PC-9 (cell line): ENCODE measurements at regions not wholly inside any gene's neighbourhood (a gene's known extent, or its start where the extent isn't known, plus 50 kb on each side); places are given as distances from the start of the nearest gene placed in this dataset.
A peak's percentile ranks its signal among the peaks of the same experiment; 100 is the strongest.

Experiments
- BruUV-seq: library from RNA; stranded (reverse); fragments of 400-500 nt; replicated peaks from 2 replicates; lab custom pipeline; 2021; lab: Mats Ljungman, UMichigan
- CTCF ChIA-PET: fragments of 300-600 bp; sonication (Branson Sonifier 250); formaldehyde crosslinking; loops from one replicate; lab custom pipeline; 2022; ENCODE audit warnings: antibody characterized with exemption; lab: Charles Lee
- POLR2A ChIA-PET: fragments of 300-600 bp; sonication (Branson Sonifier 250); formaldehyde crosslinking; loops from one replicate; lab custom pipeline; 2022; ENCODE audit warnings: antibody characterized with exemption; ENCODE audit not compliant: unreplicated experiment; lab: Charles Lee
- DNase-seq, 2 experiments: peaks; one replicate each; pipeline versions ENCODE4 v3.0.0 to v3.0.0-alpha.2; 2015 to 2022; ENCODE audit warnings: mixed read lengths in 1 of 2
- H2AFZ ChIP-seq: fragments of 200-600 bp; sonication (generic); 2 replicates; pipeline ENCODE4 v1.8.1; 2017; ENCODE audit warnings: antibody characterized with exemption
- H3F3A ChIP-seq: fragments of 200-600 bp; sonication (generic); 2 replicates; pipeline ENCODE4 v1.8.1; 2017; ENCODE audit warnings: antibody characterized with exemption, mild to moderate bottlenecking, low read depth; ENCODE audit not compliant: insufficient read depth
- H3K27ac ChIP-seq: fragments of 200-600 bp; sonication (generic); 2 replicates; pipeline ENCODE4 v1.6.1; 2016; ENCODE audit warnings: mixed run types
- H3K27me3 ChIP-seq: fragments of 200-600 bp; sonication (generic); 2 replicates; pipeline ENCODE4 v1.6.1; 2016; ENCODE audit warnings: low read depth, mixed run types; ENCODE audit not compliant: insufficient read depth
- H3K36me3 ChIP-seq: fragments of 200-600 bp; sonication (generic); 2 replicates; pipeline ENCODE4 v1.6.1; 2016; ENCODE audit warnings: low read depth, mixed run types
- H3K4me1 ChIP-seq: fragments of 200-600 bp; sonication (generic); replicated peaks from 2 replicates; pipeline ENCODE4 v1.6.1; 2016; ENCODE audit warnings: mixed run types; ENCODE audit not compliant: insufficient read depth
- H3K4me2 ChIP-seq: fragments of 200-600 bp; sonication (generic); 2 replicates; pipeline ENCODE4 v1.6.1; 2017; ENCODE audit warnings: mixed run types
- H3K4me3 ChIP-seq: fragments of 200-600 bp; sonication (generic); 2 replicates; pipeline ENCODE4 v1.6.1; 2016; ENCODE audit warnings: mixed run types
- H3K79me2 ChIP-seq: fragments of 200-600 bp; sonication (generic); 2 replicates; pipeline ENCODE4 v1.6.1; 2017; ENCODE audit warnings: low read depth, mixed run types
- H3K9me2 ChIP-seq: fragments of 200-600 bp; sonication (generic); 2 replicates; pipeline ENCODE4 v1.8.1; 2017; ENCODE audit warnings: mild to moderate bottlenecking; ENCODE audit not compliant: insufficient read depth
- H3K9me3 ChIP-seq: fragments of 200-600 bp; sonication (generic); 2 replicates; pipeline ENCODE4 v1.8.1; 2016; ENCODE audit warnings: low read depth; ENCODE audit not compliant: insufficient read depth
- H4K20me1 ChIP-seq: fragments of 200-600 bp; sonication (generic); 2 replicates; pipeline ENCODE4 v1.8.1; 2017; ENCODE audit not compliant: insufficient read depth
- CTCF ChIP-seq: fragments of 200-600 bp; sonication (generic); conservative IDR thresholded peaks from 2 replicates; pipeline ENCODE4 v1.6.1; 2017; ENCODE audit warnings: mixed run types, antibody characterized with exemption, mild to moderate bottlenecking, moderate library complexity
- EZH2 ChIP-seq: fragments of 200-600 bp; sonication (generic); IDR thresholded peaks from 2 replicates; pipeline ENCODE4 v1.8.0; 2017; ENCODE audit warnings: antibody characterized with exemption, low read depth
- intact Hi-C: fragments of 100-400 bp; cut with micrococcal nuclease; formaldehyde crosslinking; loops from one replicate; pipeline ENCODE4 v1.10.0; 2022; ENCODE audit not compliant: unreplicated experiment

GRCh38 chr12:13379531-13380188 lies 183.1 kb downstream of the EMP1 start:
- H3K79me2 ChIP-seq, result no peaks in the 10 kb centered on the region
- ChIA-PET CTCF (interaction anchor here (0.6 kb wide), 1 partner anchor 201 kb away, joined by 7 read pairs; no protein-coding TSS in a partner anchor), POLR2A (no interaction called here)
- H2AFZ ChIP-seq, result no peak overlapping the region
- BruUV-seq, result no TSS peak
- no peak overlapping the region for H3K4me3 ChIP-seq
- H3K27ac ChIP-seq, result no peak overlapping the region
- peaks cover 44% of the 10 kb centered on the region for H3F3A ChIP-seq
- H3K4me1 ChIP-seq, result peaks cover 63% of the 10 kb centered on the region
- intact Hi-C loops, result loop anchor here (5.0 kb wide), 1 partner anchor 282 kb away; no protein-coding TSS in a partner anchor
- H3K27me3 ChIP-seq, result no peaks in the 10 kb centered on the region
- no peak for DNase-seq
- H3K4me2 ChIP-seq, result no peak overlapping the region
- peaks cover 8% of the 10 kb centered on the region; the same call in 1 of the 2 replicates for H3K36me3 ChIP-seq
- no peak for TF ChIP-seq CTCF
- TF ChIP-seq EZH2, result no peak
- H3K9me3 ChIP-seq, result peaks cover 13% of the 10 kb centered on the region
- no peaks in the 10 kb centered on the region for H3K9me2 ChIP-seq
- no peaks in the 10 kb centered on the region for H4K20me1 ChIP-seq

DNA sequence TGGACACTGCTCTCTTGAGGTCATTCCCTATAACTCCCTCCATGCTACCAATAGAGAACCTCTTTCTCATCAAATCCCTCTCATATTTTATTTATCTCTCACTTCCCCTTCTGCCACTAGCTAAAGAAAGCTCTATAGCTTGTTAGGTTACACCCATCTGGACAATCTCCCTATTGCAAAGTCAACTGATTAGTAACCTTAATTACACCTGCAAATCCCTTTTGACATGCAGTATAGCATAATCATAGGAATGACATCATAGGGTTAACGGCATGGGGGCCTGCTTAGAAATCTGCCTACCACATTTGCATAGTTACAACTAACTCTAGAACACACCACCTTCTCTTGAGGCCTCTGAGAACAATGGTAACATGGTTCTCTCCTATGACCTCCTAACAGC lies 181.2 kb downstream of the EMP1 start:
- intact Hi-C loops, result loop anchor here (5.0 kb wide), 1 partner anchor 280 kb away; no protein-coding TSS in a partner anchor
- peaks cover 8% of the 10 kb centered on the region; the same call in 1 of the 2 replicates for H3K36me3 ChIP-seq
- peaks cover 39% of the 10 kb centered on the region for H3F3A ChIP-seq
- TF ChIP-seq EZH2, result no peak
- TF ChIP-seq CTCF, result no peak
- DNase-seq, result no peak
- peak overlapping the region; percentile 97 for H3K27ac ChIP-seq
- H4K20me1 ChIP-seq, result no peaks in the 10 kb centered on the region
- BruUV-seq, result no TSS peak
- H3K79me2 ChIP-seq, result no peaks in the 10 kb centered on the region
- peaks cover 48% of the 10 kb centered on the region for H3K4me1 ChIP-seq
- ChIA-PET POLR2A (interaction anchor here (0.7 to 0.8 kb wide), 2 partner anchors 13 to 402 kb away, joined by 5 to 9 read pairs; no protein-coding TSS in a partner anchor), CTCF (interaction anchor here (0.6 kb wide), 1 partner anchor 119 kb away, joined by 4 read pairs; no protein-coding TSS in a partner anchor)
- no peak overlapping the region; the same call in 1 of the 2 replicates for H3K4me3 ChIP-seq
- H3K9me2 ChIP-seq, result no peaks in the 10 kb centered on the region
- H3K27me3 ChIP-seq, result no peaks in the 10 kb centered on the region
- peak overlapping the region; percentile 64 for H3K4me2 ChIP-seq
- peaks cover 19% of the 10 kb centered on the region for H3K9me3 ChIP-seq
- no peak overlapping the region; the same call in 1 of the 2 replicates for H2AFZ ChIP-seq

GRCh38 chr12:13376610-13377373 lies 180.3 kb downstream of the EMP1 start:
- peak overlapping the region; percentile 97 for H3K27ac ChIP-seq
- CTCF ChIA-PET, result interaction anchor here (0.5 kb wide), 1 partner anchor 331 kb away, joined by 9 read pairs; no protein-coding TSS in a partner anchor
- no peaks in the 10 kb centered on the region for H4K20me1 ChIP-seq
- peaks cover 38% of the 10 kb centered on the region for H3F3A ChIP-seq
- no peaks in the 10 kb centered on the region for H3K27me3 ChIP-seq
- intact Hi-C loops, result loop anchor here (5.0 kb wide), 1 partner anchor 279 kb away; no protein-coding TSS in a partner anchor
- H3K9me3 ChIP-seq, result peaks cover 19% of the 10 kb centered on the region
- H2AFZ ChIP-seq, result peak overlapping the region; percentile 53
- peaks cover 39% of the 10 kb centered on the region for H3K4me1 ChIP-seq
- H3K4me3 ChIP-seq, result 0 out of 2 replicates have a peak overlapping the region, but pooled peaks have one; percentile 6
- no peak for TF ChIP-seq CTCF
- no peak for TF ChIP-seq EZH2
- no peaks in the 10 kb centered on the region for H3K9me2 ChIP-seq
- BruUV-seq, result no TSS peak
- H3K36me3 ChIP-seq, result peaks cover 8% of the 10 kb centered on the region; the same call in 1 of the 2 replicates
- POLR2A ChIA-PET, result interaction anchor here (0.6 to 0.7 kb wide), 2 partner anchors 14 to 401 kb away, joined by 3 to 5 read pairs; no protein-coding TSS in a partner anchor
- peak overlapping the region; percentile 64 for H3K4me2 ChIP-seq
- H3K79me2 ChIP-seq, result no peaks in the 10 kb centered on the region
- DNase-seq, result peak; percentile 61 to 97
